ENCODE measurements at regions not wholly inside any gene's neighbourhood (a gene's known extent, or its start where the extent isn't known, plus 50 kb on each side); places are given as distances from the start of the nearest gene placed in this dataset.

DNA sequence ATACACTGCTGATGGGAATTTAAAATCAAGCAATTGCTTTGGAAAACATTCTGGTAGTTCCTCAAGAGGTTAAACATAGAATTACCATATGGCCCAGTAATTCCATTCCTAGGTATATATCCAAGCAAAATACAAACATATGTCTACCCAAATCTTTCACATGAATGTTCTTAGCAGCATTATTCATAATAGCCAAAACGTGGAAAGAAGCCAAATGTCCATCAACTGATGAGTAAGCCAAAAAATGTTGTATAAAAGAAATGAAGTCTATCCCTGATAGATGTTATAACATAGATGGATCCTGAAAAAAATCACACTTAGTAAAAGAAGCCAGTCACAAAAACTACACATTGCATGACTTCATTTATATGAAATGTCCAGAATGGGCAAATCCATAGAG lies 893.0 kb downstream of the SORCS3 start:
- Histone ChIP-seq H3K27me3 (ENCODE audit: control insufficient read depth in 3 of 3, insufficient read depth in 3 of 3, low read length in 2 of 3) (no peaks in the 10 kb centered on the region), H3K4me1 (ENCODE audit: control insufficient read depth in 5 of 5, insufficient read depth in 5 of 5, low read length in 5 of 5) (no peaks in the 10 kb centered on the region), H3K36me3 (ENCODE audit: control insufficient read depth in 4 of 4, insufficient read depth in 4 of 4, low read length in 4 of 4) (no peaks in the 10 kb centered on the region), H3K9me3 (ENCODE audit: control insufficient read depth in 4 of 4, insufficient read depth in 3 of 4, low read length in 3 of 4) (peaks cover 0 to 2% (median 0%) of the 10 kb centered on the region in 4 donors), H3K9ac (ENCODE audit: insufficient read depth in 1 of 2, low read length in 2 of 2) (no peak overlapping the region), H3K27ac (ENCODE audit: low read depth in 1 of 2, low read length in 1 of 2) (no peak overlapping the region), H3K4me3 (no peak overlapping the region)
- ATAC-seq (ENCODE audit: insufficient read depth, low FRiP score) (no peak), DNase-seq (no peak)
- TF ChIP-seq, protein P1, sequence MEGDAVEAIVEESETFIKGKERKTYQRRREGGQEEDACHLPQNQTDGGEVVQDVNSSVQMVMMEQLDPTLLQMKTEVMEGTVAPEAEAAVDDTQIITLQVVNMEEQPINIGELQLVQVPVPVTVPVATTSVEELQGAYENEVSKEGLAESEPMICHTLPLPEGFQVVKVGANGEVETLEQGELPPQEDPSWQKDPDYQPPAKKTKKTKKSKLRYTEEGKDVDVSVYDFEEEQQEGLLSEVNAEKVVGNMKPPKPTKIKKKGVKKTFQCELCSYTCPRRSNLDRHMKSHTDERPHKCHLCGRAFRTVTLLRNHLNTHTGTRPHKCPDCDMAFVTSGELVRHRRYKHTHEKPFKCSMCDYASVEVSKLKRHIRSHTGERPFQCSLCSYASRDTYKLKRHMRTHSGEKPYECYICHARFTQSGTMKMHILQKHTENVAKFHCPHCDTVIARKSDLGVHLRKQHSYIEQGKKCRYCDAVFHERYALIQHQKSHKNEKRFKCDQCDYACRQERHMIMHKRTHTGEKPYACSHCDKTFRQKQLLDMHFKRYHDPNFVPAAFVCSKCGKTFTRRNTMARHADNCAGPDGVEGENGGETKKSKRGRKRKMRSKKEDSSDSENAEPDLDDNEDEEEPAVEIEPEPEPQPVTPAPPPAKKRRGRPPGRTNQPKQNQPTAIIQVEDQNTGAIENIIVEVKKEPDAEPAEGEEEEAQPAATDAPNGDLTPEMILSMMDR (IDR thresholded peaks at IDR 0.05; ENCODE audit: control extremely low read depth, extremely low read depth), result no peak
- 46 to 73% methylated on average over 1 of the region's 1 CpG for WGBS, 2 donors

DNA sequence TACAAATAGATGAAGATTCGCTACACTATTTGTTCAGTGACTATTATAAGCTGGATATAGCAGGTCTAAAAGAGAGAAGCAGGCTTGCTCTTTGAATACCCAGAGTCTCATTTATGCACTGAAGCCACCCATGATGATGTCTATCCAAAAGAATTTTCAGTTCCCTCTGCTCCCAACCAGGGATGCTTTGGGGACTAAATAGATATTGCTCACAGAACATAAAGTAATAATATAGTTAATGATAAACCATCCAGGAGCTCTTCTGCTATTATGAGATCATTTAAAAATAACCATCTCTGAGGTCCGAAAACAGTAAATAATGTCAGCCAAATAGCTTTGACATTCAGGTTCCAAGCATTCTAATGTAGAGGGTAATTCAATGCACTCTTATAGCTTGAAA lies 875.4 kb downstream of the SORCS3 start:
- DNase-seq, result no peak
- H3K27me3 ChIP-seq (ENCODE audit: control insufficient read depth in 3 of 3, insufficient read depth in 3 of 3, low read length in 2 of 3), result no peaks in the 10 kb centered on the region
- TF ChIP-seq, protein P1 (IDR thresholded peaks at IDR 0.05; ENCODE audit: control extremely low read depth, extremely low read depth), result no peak
- no peaks in the 10 kb centered on the region for H3K4me1 ChIP-seq (ENCODE audit: control insufficient read depth in 5 of 5, insufficient read depth in 5 of 5, low read length in 5 of 5)
- no peak for ATAC-seq (ENCODE audit: insufficient read depth, low FRiP score)
- H3K27ac ChIP-seq (ENCODE audit: low read depth in 1 of 2, low read length in 1 of 2), result no peak overlapping the region
- no peak overlapping the region for H3K4me3 ChIP-seq
- H3K9ac ChIP-seq (ENCODE audit: insufficient read depth in 1 of 2, low read length in 2 of 2), result no peak overlapping the region
- H3K9me3 ChIP-seq (ENCODE audit: control insufficient read depth in 4 of 4, insufficient read depth in 3 of 4, low read length in 3 of 4), result no peaks in the 10 kb centered on the region
- no peaks in the 10 kb centered on the region for H3K36me3 ChIP-seq (ENCODE audit: control insufficient read depth in 4 of 4, insufficient read depth in 4 of 4, low read length in 4 of 4)
- 90 to 95% methylated on average over 2 of the region's 2 CpGs for WGBS, 2 donors

DNA sequence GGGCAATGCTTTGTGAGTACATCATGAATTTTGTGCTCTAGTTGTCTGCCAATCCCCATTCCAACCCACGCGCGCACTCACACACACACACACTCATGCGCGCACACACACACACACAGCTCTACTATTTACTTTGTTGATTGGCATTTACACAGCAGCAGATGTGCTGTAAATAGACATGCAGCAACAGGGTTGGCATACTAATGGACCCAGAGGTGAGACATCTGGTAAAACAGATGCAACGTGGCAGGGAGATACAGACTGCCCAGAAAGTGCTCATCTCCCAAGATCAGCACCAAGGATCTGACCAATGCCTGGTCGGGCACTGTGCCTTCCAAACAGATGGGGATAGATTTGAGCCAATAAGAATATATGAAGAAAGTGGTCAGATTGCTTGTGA lies 873.0 kb downstream of the SORCS3 start:
- Histone ChIP-seq H3K9ac (ENCODE audit: insufficient read depth in 1 of 2, low read length in 2 of 2) (no peak overlapping the region), H3K36me3 (ENCODE audit: control insufficient read depth in 4 of 4, insufficient read depth in 4 of 4, low read length in 4 of 4) (no peaks in the 10 kb centered on the region), H3K4me3 (no peak overlapping the region), H3K27ac (ENCODE audit: low read depth in 1 of 2, low read length in 1 of 2) (no peak overlapping the region), H3K9me3 (ENCODE audit: control insufficient read depth in 4 of 4, insufficient read depth in 3 of 4, low read length in 3 of 4) (no peaks in the 10 kb centered on the region), H3K27me3 (ENCODE audit: control insufficient read depth in 3 of 3, insufficient read depth in 3 of 3, low read length in 2 of 3) (no peaks in the 10 kb centered on the region), H3K4me1 (ENCODE audit: control insufficient read depth in 5 of 5, insufficient read depth in 5 of 5, low read length in 5 of 5) (no peaks in the 10 kb centered on the region)
- ATAC-seq (ENCODE audit: insufficient read depth, low FRiP score), result no peak
- DNase-seq, result no peak
- TF ChIP-seq, protein P1 (IDR thresholded peaks at IDR 0.05; ENCODE audit: control extremely low read depth, extremely low read depth), result no peak
- 91 to 92% methylated on average over 7 of the region's 7 CpGs for WGBS, 2 donors

DNA sequence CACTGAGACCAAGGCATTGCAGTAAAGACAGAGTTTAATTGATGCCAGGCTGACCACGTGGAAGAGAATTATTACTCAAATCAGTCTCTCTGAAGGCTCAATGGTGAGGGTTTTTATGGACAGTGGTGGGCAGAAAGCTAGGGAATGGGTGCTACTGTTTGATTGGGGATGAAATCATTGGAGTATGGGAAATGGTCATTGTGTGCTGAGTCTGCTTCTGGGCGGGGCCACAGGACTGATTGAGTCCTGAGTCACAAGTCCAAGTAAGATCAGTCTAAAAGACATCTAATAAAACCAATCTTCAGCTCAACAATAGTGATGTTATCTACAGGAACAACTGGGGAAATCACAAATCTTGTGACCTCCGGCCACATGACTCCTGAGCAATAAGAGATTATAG lies 868.4 kb downstream of the SORCS3 start:
- WGBS, 2 donors, result 70 to 77% methylated on average over 3 of the region's 3 CpGs
- H3K27me3 ChIP-seq (ENCODE audit: control insufficient read depth in 3 of 3, insufficient read depth in 3 of 3, low read length in 2 of 3), result no peaks in the 10 kb centered on the region
- ATAC-seq (ENCODE audit: insufficient read depth, low FRiP score), result no peak

More for the DNA sequence above, 868.4 kb downstream of the SORCS3 start:
- Histone ChIP-seq H3K36me3 (ENCODE audit: control insufficient read depth in 4 of 4, insufficient read depth in 4 of 4, low read length in 4 of 4) (no peaks in the 10 kb centered on the region), H3K9ac (ENCODE audit: insufficient read depth in 1 of 2, low read length in 2 of 2) (no peak overlapping the region), H3K4me1 (ENCODE audit: control insufficient read depth in 5 of 5, insufficient read depth in 5 of 5, low read length in 5 of 5) (no peaks in the 10 kb centered on the region), H3K4me3 (no peak overlapping the region), H3K9me3 (ENCODE audit: control insufficient read depth in 4 of 4, insufficient read depth in 3 of 4, low read length in 3 of 4) (peaks cover 0 to 1% (median 0%) of the 10 kb centered on the region in 4 donors), H3K27ac (ENCODE audit: low read depth in 1 of 2, low read length in 1 of 2) (no peak overlapping the region)
- TF ChIP-seq, protein P1 (IDR thresholded peaks at IDR 0.05; ENCODE audit: control extremely low read depth, extremely low read depth), result no peak
- no peak for DNase-seq

All from lung (tissue), 11 donors.